ENCODE measurements at regions not wholly inside any gene's neighbourhood (a gene's known extent, or its start where the extent isn't known, plus 50 kb on each side); places are given as distances from the start of the nearest gene placed in this dataset.

- H3K4me3 ChIP-seq (ENCODE audit: low read depth, low read length): no peak overlapping the region
- no peak for DNase-seq (ENCODE audit: low read depth in 4 of 6, low spot score in 6 of 6)
- 77% methylated on average over 5 of the region's 5 CpGs for WGBS (ENCODE audit: insufficient coverage)
- no peaks in the 10 kb centered on the region for H3K27me3 ChIP-seq (ENCODE audit: control insufficient read depth, insufficient read depth, low read length)
- peaks cover 11% of the 10 kb centered on the region for H3K4me1 ChIP-seq (ENCODE audit: control insufficient read depth, insufficient read depth, low read length)
- H3K27ac ChIP-seq (ENCODE audit: low read depth, low read length): no peak overlapping the region
- no peaks in the 10 kb centered on the region for H3K9me3 ChIP-seq (ENCODE audit: control insufficient read depth, insufficient read depth, low read length)
- H3K36me3 ChIP-seq (ENCODE audit: control insufficient read depth, insufficient read depth, low read length): no peaks in the 10 kb centered on the region
Measured at GRCh38 chr6:110558575-110558974, 82.2 kb upstream of the SLC22A16 start.

- WGBS (ENCODE audit: insufficient coverage): 38% methylated on average over 4 of the region's 5 CpGs
- Histone ChIP-seq H3K27me3 (ENCODE audit: control insufficient read depth, insufficient read depth, low read length) (no peaks in the 10 kb centered on the region), H3K9me3 (ENCODE audit: control insufficient read depth, insufficient read depth, low read length) (peaks cover 4% of the 10 kb centered on the region), H3K4me1 (ENCODE audit: control insufficient read depth, insufficient read depth, low read length) (peaks cover 11% of the 10 kb centered on the region), H3K36me3 (ENCODE audit: control insufficient read depth, insufficient read depth, low read length) (no peaks in the 10 kb centered on the region), H3K27ac (ENCODE audit: low read depth, low read length) (no peak overlapping the region), H3K4me3 (ENCODE audit: low read depth, low read length) (no peak overlapping the region)
- peak in 3 of 6 donors; percentile 9 to 86 (median 40) for DNase-seq (ENCODE audit: low read depth in 4 of 6, low spot score in 6 of 6)
Measured at GRCh38 chr6:110557199-110557598, 80.8 kb upstream of the SLC22A16 start.

DNA sequence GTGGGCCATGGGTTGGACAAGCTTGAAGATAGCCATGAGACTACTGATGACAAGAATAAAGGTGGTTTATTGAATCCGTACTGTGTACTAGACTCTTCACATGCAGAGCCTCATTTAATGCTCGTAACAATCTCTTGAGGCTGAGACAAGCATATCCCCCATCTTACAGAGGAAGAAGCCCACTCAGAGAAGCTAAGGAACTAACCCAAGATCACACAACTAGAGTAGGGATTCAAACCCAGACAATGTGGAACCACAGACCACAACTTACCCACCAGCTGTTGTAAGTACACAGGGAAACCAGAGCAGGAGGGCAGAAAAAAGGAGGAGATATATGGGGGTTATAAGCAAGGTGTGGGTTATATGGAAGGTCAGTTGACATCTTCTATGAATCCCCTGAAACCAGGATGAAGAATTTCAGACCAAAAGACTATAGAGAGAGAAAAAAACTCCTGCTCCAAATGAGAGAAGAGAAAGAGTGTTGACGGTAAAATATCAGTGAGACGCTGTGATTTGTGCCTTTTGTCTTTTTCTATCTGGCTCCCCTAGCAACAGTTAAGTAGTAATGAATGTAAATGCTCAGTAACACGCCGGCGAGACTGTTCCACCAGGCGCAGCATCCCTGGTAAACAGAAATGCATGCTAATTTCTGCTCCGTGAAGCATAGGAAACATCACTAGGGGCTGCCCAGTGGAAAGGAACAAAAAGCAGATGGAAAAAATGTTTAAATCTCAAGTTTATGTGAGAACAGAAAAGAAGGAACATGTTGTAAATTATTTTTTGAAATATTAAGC, 80.1 kb upstream of the SLC22A16 start:
- Histone ChIP-seq H3K9me3 (ENCODE audit: control insufficient read depth, insufficient read depth, low read length) (peaks cover 4% of the 10 kb centered on the region), H3K4me1 (ENCODE audit: control insufficient read depth, insufficient read depth, low read length) (peaks cover 11% of the 10 kb centered on the region), H3K4me3 (ENCODE audit: low read depth, low read length) (no peak overlapping the region), H3K36me3 (ENCODE audit: control insufficient read depth, insufficient read depth, low read length) (no peaks in the 10 kb centered on the region), H3K27me3 (ENCODE audit: control insufficient read depth, insufficient read depth, low read length) (no peaks in the 10 kb centered on the region), H3K27ac (ENCODE audit: low read depth, low read length) (no peak overlapping the region)
- WGBS (ENCODE audit: insufficient coverage): 34% methylated on average over 6 of the region's 9 CpGs
- peak in 3 of 6 donors; percentile 44 to 94 (median 67) for DNase-seq (ENCODE audit: low read depth in 4 of 6, low spot score in 6 of 6)

DNA sequence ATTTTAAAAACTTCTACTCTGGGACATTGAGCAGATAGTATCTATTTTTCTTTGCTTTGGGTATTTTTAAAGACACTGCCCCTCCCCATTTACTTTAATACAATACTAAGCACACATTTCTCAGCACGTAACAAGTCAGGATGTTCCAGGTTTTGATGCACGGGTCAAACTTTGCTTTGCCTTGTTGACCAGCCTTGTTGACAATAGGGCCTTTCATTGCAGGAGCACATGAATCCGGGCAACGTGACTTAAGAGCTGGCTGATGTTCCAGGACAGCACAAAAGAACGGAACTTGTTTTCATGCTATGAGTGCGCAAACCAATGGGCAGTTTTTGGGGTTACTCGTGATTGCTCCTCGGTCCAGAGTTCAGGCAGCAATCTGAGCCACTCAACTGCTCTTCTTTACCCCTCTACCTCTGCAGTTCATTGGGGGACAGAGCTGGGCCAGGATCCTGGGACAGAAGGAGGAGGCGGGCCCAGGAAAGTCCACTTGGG, 78.6 kb upstream of the SLC22A16 start:
- Histone ChIP-seq H3K4me3 (ENCODE audit: low read depth, low read length) (no peak overlapping the region), H3K4me1 (ENCODE audit: control insufficient read depth, insufficient read depth, low read length) (peaks cover 11% of the 10 kb centered on the region)
- peak in 1 of 6 donors; percentile 35 for DNase-seq (ENCODE audit: low read depth in 4 of 6, low spot score in 6 of 6)

DNA sequence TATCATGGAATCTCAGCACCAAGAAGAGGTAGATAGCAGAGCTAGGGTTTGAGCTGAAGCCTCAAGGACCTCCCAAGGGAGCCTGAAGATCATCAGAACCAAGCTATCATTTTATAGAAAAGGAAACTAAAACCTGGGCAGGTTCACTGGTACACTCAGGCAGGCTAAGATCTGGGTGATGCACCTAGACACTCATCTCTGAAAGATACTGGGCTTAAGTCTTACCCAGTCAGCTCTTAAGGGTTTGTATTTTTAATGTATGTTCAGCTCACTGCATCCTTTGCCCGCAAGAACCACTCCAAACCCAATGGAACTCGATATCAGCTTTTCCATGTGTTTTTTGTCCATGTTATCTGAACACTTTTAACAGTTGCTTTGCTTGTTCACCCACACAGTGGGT, 78.0 kb upstream of the SLC22A16 start:
- H3K27me3 ChIP-seq (ENCODE audit: control insufficient read depth, insufficient read depth, low read length): no peaks in the 10 kb centered on the region
- no peak for DNase-seq (ENCODE audit: low read depth in 4 of 6, low spot score in 6 of 6)
- no peaks in the 10 kb centered on the region for H3K36me3 ChIP-seq (ENCODE audit: control insufficient read depth, insufficient read depth, low read length)
- H3K4me3 ChIP-seq (ENCODE audit: low read depth, low read length): no peak overlapping the region
- H3K9me3 ChIP-seq (ENCODE audit: control insufficient read depth, insufficient read depth, low read length): peaks cover 4% of the 10 kb centered on the region
- H3K4me1 ChIP-seq (ENCODE audit: control insufficient read depth, insufficient read depth, low read length): peaks cover 11% of the 10 kb centered on the region
- no CpG with 5 or more reads among the region's 2 CpGs for WGBS (ENCODE audit: insufficient coverage)
- no peak overlapping the region for H3K27ac ChIP-seq (ENCODE audit: low read depth, low read length)

More for the DNA sequence above, 78.6 kb upstream of the SLC22A16 start:
- Histone ChIP-seq H3K36me3 (ENCODE audit: control insufficient read depth, insufficient read depth, low read length) (no peaks in the 10 kb centered on the region), H3K9me3 (ENCODE audit: control insufficient read depth, insufficient read depth, low read length) (peaks cover 4% of the 10 kb centered on the region), H3K27ac (ENCODE audit: low read depth, low read length) (no peak overlapping the region), H3K27me3 (ENCODE audit: control insufficient read depth, insufficient read depth, low read length) (no peaks in the 10 kb centered on the region)
- 52% methylated on average over 8 of the region's 9 CpGs for WGBS (ENCODE audit: insufficient coverage)

- H3K27me3 ChIP-seq (ENCODE audit: control insufficient read depth, insufficient read depth, low read length): no peaks in the 10 kb centered on the region
- peaks cover 5% of the 10 kb centered on the region for H3K4me1 ChIP-seq (ENCODE audit: control insufficient read depth, insufficient read depth, low read length)
- DNase-seq (ENCODE audit: low read depth in 4 of 6, low spot score in 6 of 6): no peak
- H3K27ac ChIP-seq (ENCODE audit: low read depth, low read length): no peak overlapping the region
- H3K36me3 ChIP-seq (ENCODE audit: control insufficient read depth, insufficient read depth, low read length): no peaks in the 10 kb centered on the region
- WGBS (ENCODE audit: insufficient coverage): 93% methylated on average over 7 of the region's 18 CpGs
- H3K4me3 ChIP-seq (ENCODE audit: low read depth, low read length): no peak overlapping the region
- H3K9me3 ChIP-seq (ENCODE audit: control insufficient read depth, insufficient read depth, low read length): peaks cover 4% of the 10 kb centered on the region
Measured at GRCh38 chr6:110552901-110553641, 76.7 kb upstream of the SLC22A16 start.

DNA sequence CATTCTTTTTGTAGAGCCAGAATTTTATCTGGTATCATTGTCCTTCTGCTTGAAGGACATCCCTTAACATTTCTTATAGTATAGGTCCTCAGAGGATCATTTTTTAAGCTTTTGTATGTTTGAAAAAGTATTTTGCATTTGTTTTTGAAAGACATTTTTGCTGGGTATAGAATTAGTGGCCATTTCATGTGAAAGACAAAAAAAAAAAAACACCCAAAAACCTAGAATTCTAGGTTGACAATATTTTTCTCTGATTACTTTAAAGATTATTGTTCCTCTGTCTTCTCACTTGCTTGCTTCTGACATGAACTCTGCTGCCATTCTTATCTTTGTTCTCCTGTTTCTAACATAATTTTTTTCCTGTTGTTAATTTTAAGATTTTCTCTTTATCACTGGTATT, 75.7 kb upstream of the SLC22A16 start:
- Histone ChIP-seq H3K36me3 (ENCODE audit: control insufficient read depth, insufficient read depth, low read length) (no peaks in the 10 kb centered on the region), H3K9me3 (ENCODE audit: control insufficient read depth, insufficient read depth, low read length) (peaks cover 4% of the 10 kb centered on the region), H3K27ac (ENCODE audit: low read depth, low read length) (no peak overlapping the region), H3K4me1 (ENCODE audit: control insufficient read depth, insufficient read depth, low read length) (peaks cover 4% of the 10 kb centered on the region), H3K4me3 (ENCODE audit: low read depth, low read length) (no peak overlapping the region), H3K27me3 (ENCODE audit: control insufficient read depth, insufficient read depth, low read length) (no peaks in the 10 kb centered on the region)
- DNase-seq (ENCODE audit: low read depth in 4 of 6, low spot score in 6 of 6): no peak

GRCh38 chr6:110551088-110551487, 74.7 kb upstream of the SLC22A16 start:
- WGBS (ENCODE audit: insufficient coverage): 93% methylated on average over 9 of the region's 11 CpGs
- no peak for DNase-seq (ENCODE audit: low read depth in 4 of 6, low spot score in 6 of 6)
- peaks cover 4% of the 10 kb centered on the region for H3K9me3 ChIP-seq (ENCODE audit: control insufficient read depth, insufficient read depth, low read length)
- H3K27ac ChIP-seq (ENCODE audit: low read depth, low read length): no peak overlapping the region
- H3K36me3 ChIP-seq (ENCODE audit: control insufficient read depth, insufficient read depth, low read length): no peaks in the 10 kb centered on the region
- no peaks in the 10 kb centered on the region for H3K27me3 ChIP-seq (ENCODE audit: control insufficient read depth, insufficient read depth, low read length)
- peaks cover 4% of the 10 kb centered on the region for H3K4me1 ChIP-seq (ENCODE audit: control insufficient read depth, insufficient read depth, low read length)
- no peak overlapping the region for H3K4me3 ChIP-seq (ENCODE audit: low read depth, low read length)

GRCh38 chr6:110550353-110550752, 73.9 kb upstream of the SLC22A16 start:
- H3K4me1 ChIP-seq (ENCODE audit: control insufficient read depth, insufficient read depth, low read length): peaks cover 4% of the 10 kb centered on the region
- no peak overlapping the region for H3K27ac ChIP-seq (ENCODE audit: low read depth, low read length)
- no peak overlapping the region for H3K4me3 ChIP-seq (ENCODE audit: low read depth, low read length)
- 94% methylated on average over 5 of the region's 5 CpGs for WGBS (ENCODE audit: insufficient coverage)
- no peaks in the 10 kb centered on the region for H3K36me3 ChIP-seq (ENCODE audit: control insufficient read depth, insufficient read depth, low read length)
- no peaks in the 10 kb centered on the region for H3K27me3 ChIP-seq (ENCODE audit: control insufficient read depth, insufficient read depth, low read length)
- H3K9me3 ChIP-seq (ENCODE audit: control insufficient read depth, insufficient read depth, low read length): peaks cover 4% of the 10 kb centered on the region
- DNase-seq (ENCODE audit: low read depth in 4 of 6, low spot score in 6 of 6): no peak

Measured in spinal cord (tissue), 9 donors.